K562 (cell line): ENCODE measurements at regions not wholly inside any gene's neighbourhood (a gene's known extent, or its start where the extent isn't known, plus 50 kb on each side); places are given as distances from the start of the nearest gene placed in this dataset.

Source experiments
- ATAC-seq: fragments of 200-7000 bp; cut with Tn5 transposase; 3 replicates; pipeline ENCODE4 v1.9.1; 2020; ENCODE audit warnings: moderate library complexity
- BruUV-seq: library from RNA; stranded (reverse); fragments of 400-500 nt; replicated peaks from 2 replicates; lab custom pipeline; 2021; lab: Mats Ljungman, UMichigan
- CTCF ChIA-PET: fragments of 300-600 bp; formaldehyde crosslinking; extraction: SDS; loops from one replicate; lab custom pipeline; 2021; ENCODE audit warnings: low intra/inter-chr PET ratio; lab: Yijun Ruan, JAX
- POLR2A ChIA-PET: fragments of 300-600, 350-650 bp; sonication (Branson Sonifier 250); formaldehyde crosslinking; extraction: SDS; loops from one replicate; lab custom pipeline; 2021; ENCODE audit warnings: antibody characterized with exemption, inconsistent platforms; lab: Yijun Ruan, JAX
- DNase-seq, 4 experiments: peaks; one replicate each; pipeline versions ENCODE4 v3.0.0 to v3.0.0-alpha.2; 2011 to 2018; ENCODE audit warnings: low spot score in 3 of 4, mixed read lengths in 3 of 4; ENCODE audit errors: extremely low read depth in 1 of 4
- FAIRE-seq: peaks from 2 replicates; lab custom pipeline; 2011; peaks lifted over from hg19 to GRCh38; lab: Jason Lieb, UNC
- H2AFZ ChIP-seq: 2 replicates; pipeline ENCODE4 v1.6.0; 2011; ENCODE audit warnings: low read depth, low read length, control low read depth, inconsistent platforms
- H3K27ac ChIP-seq: fragments of 200-600 bp; 3 replicates; pipeline ENCODE4 v1.8.0; 2011; ENCODE audit warnings: low read depth, mild to moderate bottlenecking, control low read depth, inconsistent platforms, low read length, moderate library complexity, mixed read lengths; ENCODE audit errors: extremely low read depth
- H3K27me3 ChIP-seq, 2 experiments: fragments of 300-600 bp in 1 of 2; 2 replicates in 1 of 2; 3 replicates in 1 of 2; pipeline versions ENCODE4 v1.6.0 to v1.8.0; 2011; ENCODE audit warnings: inconsistent platforms in 2 of 2, low read length in 2 of 2, mild to moderate bottlenecking in 1 of 2, mixed read lengths in 1 of 2, moderate library complexity in 1 of 2; ENCODE audit not compliant: control insufficient read depth in 2 of 2, insufficient read depth in 2 of 2
- H3K36me3 ChIP-seq: fragments of 300-600 bp; 3 replicates; pipeline ENCODE4 v1.8.0; 2011; ENCODE audit warnings: mild to moderate bottlenecking, low read length, inconsistent platforms; ENCODE audit not compliant: control insufficient read depth, insufficient read depth
- H3K4me1 ChIP-seq, 2 experiments: fragments of 200-600 bp in 1 of 2; replicated peaks in 1 of 2; 2 replicates in 1 of 2; 3 replicates in 1 of 2; pipeline versions ENCODE4 v1.5.1 to v1.8.0; 2011; ENCODE audit warnings: inconsistent platforms in 2 of 2, low read length in 2 of 2, mild to moderate bottlenecking in 1 of 2, mixed read lengths in 1 of 2, moderate library complexity in 1 of 2; ENCODE audit not compliant: control insufficient read depth in 2 of 2, insufficient read depth in 2 of 2
- H3K4me2 ChIP-seq: 2 replicates; pipeline ENCODE4 v1.6.1; 2011; ENCODE audit warnings: low read length, control low read depth, inconsistent platforms, mixed read lengths; ENCODE audit not compliant: insufficient read depth
- H3K4me3 ChIP-seq: fragments of 200-600 bp; sonication (generic), shearing (Covaris generic); 2 replicates; pipeline ENCODE4 v1.5.1; 2016; ENCODE audit warnings: control low read depth, inconsistent platforms
- H3K79me2 ChIP-seq: fragments of 200-600 bp; 3 replicates; pipeline ENCODE4 v1.8.0; 2011; ENCODE audit warnings: low read length, inconsistent platforms; ENCODE audit not compliant: control insufficient read depth, insufficient read depth
- H3K9ac ChIP-seq, 2 experiments: 2 replicates each; pipeline versions ENCODE4 v1.6.0 to v1.6.1; 2011; ENCODE audit warnings: low read depth in 2 of 2, low read length in 2 of 2, control low read depth in 1 of 2, inconsistent platforms in 1 of 2, mild to moderate bottlenecking in 1 of 2, mixed read lengths in 1 of 2; ENCODE audit not compliant: insufficient read depth in 1 of 2
- H3K9me1 ChIP-seq: one replicate; pipeline ENCODE4 v1.6.0; 2011; ENCODE audit warnings: inconsistent platforms, mild to moderate bottlenecking, low read length, moderate library complexity; ENCODE audit not compliant: control insufficient read depth, insufficient read depth
- H3K9me3 ChIP-seq: replicated peaks from 2 replicates; pipeline ENCODE4 v1.5.1; 2011; ENCODE audit warnings: low read depth, low read length, inconsistent platforms; ENCODE audit not compliant: control insufficient read depth, insufficient read depth
- H4K20me1 ChIP-seq: replicated peaks from 2 replicates; pipeline ENCODE4 v1.6.1; 2011; ENCODE audit warnings: low read length, inconsistent platforms, mixed read lengths; ENCODE audit not compliant: control insufficient read depth, insufficient read depth
- MYBL2 ChIP-seq, 2 experiments: fragments of 450-650 bp in 1 of 2; sonication (generic) in 1 of 2; formaldehyde crosslinking in 1 of 2; IDR thresholded peaks; 2 replicates each; pipeline versions ENCODE4 v1.6.1 to v1.8.1; 2017 to 2022; ENCODE audit warnings: borderline replicate concordance in 1 of 2, inconsistent platforms in 1 of 2, low read depth in 1 of 2, mild to moderate bottlenecking in 1 of 2, missing genetic modification reagents in 1 of 2, moderate library complexity in 1 of 2
- WGBS: fragments of 100-300 bp; shearing (Covaris generic); methylation state at CpG from one replicate; pipeline ENCODE4 v1.1.6; 2016; ENCODE audit warnings: low coverage, mixed read lengths; ENCODE audit not compliant: insufficient coverage; ENCODE audit errors: missing lambda C conversion rate; 5-methylcytosine and 5-hydroxymethylcytosine counted together
- in situ Hi-C: fragments of 300-500 bp; cut with MboI; formaldehyde crosslinking; loops from 4 replicates; pipeline ENCODE4 v1.15.0; 2018; ENCODE audit warnings: inconsistent platforms, mixed read lengths
- intact Hi-C: fragments of 100-400 bp; cut with micrococcal nuclease; formaldehyde crosslinking; loops from 2 replicates; pipeline ENCODE4 v1.14.2; 2022
- TF ChIP-seq, protein P1 (sequence below): sonication (generic); IDR thresholded peaks from 2 replicates; pipeline ENCODE4 v1.6.1; 2016

DNA sequence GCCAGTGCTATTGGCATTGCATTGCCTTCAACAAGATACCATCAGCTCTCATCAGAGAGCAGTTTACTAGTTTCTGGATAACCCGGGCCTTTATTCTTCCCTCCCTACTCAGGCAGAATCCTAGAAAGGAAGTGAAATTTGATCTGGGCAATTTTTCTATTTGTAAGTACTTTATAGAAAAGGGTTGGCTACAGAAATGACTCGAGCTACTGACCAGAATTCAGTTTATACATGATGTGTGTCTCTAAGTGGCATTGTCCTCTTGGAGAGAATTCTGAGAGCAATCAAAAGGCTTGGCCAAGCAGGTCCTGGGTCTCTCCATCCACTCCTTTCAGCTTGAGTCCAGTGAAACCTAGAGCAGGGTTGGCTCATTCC lies 192.7 kb upstream of the LEF1 start:
- no peaks in the 10 kb centered on the region for H3K79me2 ChIP-seq
- no peaks in the 10 kb centered on the region for H3K9me1 ChIP-seq
- ChIA-PET CTCF (no interaction called here), POLR2A (interaction anchor here (0.7 to 2.2 kb wide), 2 partner anchors 16 to 65 kb away, joined by 3 to 10 read pairs; no protein-coding TSS in a partner anchor)
- intact Hi-C loops (loop anchor here (5.0 kb wide), 1 partner anchor 194 kb away; the partner anchor contains the start of gene LEF1), in situ Hi-C loops (no loop called here)
- no peaks in the 10 kb centered on the region for H4K20me1 ChIP-seq
- no peaks in the 10 kb centered on the region for H3K36me3 ChIP-seq
- 4% methylated on average over 2 of the region's 2 CpGs for WGBS
- DNase-seq (peak in 1 of 4 experiments; percentile 22), FAIRE-seq (peak; percentile 32), ATAC-seq (peak; percentile 1; the same call in 1 of the 3 replicates)
- peaks cover 17 to 34% of the 10 kb centered on the region in 2 experiments for H3K4me1 ChIP-seq
- H3K9ac ChIP-seq: peak overlapping the region in 1 of 2 experiments; percentile 51; a peak in 2 of 4 replicates
- TF ChIP-seq, protein P1, sequence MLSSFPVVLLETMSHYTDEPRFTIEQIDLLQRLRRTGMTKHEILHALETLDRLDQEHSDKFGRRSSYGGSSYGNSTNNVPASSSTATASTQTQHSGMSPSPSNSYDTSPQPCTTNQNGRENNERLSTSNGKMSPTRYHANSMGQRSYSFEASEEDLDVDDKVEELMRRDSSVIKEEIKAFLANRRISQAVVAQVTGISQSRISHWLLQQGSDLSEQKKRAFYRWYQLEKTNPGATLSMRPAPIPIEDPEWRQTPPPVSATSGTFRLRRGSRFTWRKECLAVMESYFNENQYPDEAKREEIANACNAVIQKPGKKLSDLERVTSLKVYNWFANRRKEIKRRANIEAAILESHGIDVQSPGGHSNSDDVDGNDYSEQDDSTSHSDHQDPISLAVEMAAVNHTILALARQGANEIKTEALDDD: 0 out of 2 replicates have a peak, but pooled peaks have one; percentile 26
- TF ChIP-seq MYBL2 (IDR thresholded peaks at IDR 0.05; ENCODE audit: low read depth): no peak
- no peak for TF ChIP-seq MYBL2 (CRISPR knock-in tag; IDR thresholded peaks at IDR 0.05; ENCODE audit: borderline replicate concordance)
- H3K9me3 ChIP-seq: no peaks in the 10 kb centered on the region
- peak overlapping the region; percentile 76 for H3K4me2 ChIP-seq
- H3K27me3 ChIP-seq: no peaks in the 10 kb centered on the region
- H3K4me3 ChIP-seq: no peak overlapping the region
- H3K27ac ChIP-seq: peak overlapping the region; percentile 86
- peak overlapping the region; percentile 90 for H2AFZ ChIP-seq
- no TSS peak for BruUV-seq
